ENCODE measurements at regions not wholly inside any gene's neighbourhood (a gene's known extent, or its start where the extent isn't known, plus 50 kb on each side); places are given as distances from the start of the nearest gene placed in this dataset.
"Not testable (repeated sequence)": the region's sequence is repeated elsewhere in the genome, so short reads cannot be mapped to it uniquely, and the experiment has no call there.

DNA sequence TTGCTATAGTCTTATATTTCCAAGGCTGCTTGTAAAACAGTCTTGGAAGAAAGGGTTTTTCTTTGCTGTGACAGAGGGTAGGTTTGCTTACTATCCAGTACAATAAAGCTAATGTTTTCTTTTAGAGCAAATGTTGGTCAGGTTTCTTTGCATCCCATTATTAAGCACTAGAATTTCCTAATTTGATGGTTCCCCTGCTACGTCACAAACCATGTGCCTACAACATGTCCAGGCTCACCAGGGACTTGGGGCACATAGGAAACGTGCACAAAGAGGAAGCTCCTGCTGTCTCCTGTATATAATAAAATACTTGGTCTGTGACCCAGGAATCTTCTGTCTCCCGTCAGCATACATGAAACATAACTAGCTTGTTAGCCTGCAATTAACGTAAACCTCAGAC is 486.3 kb upstream of the LRFN5 start:
- no peak for DNase-seq (ENCODE audit: low read depth in 2 of 3, low spot score in 2 of 3)

DNA sequence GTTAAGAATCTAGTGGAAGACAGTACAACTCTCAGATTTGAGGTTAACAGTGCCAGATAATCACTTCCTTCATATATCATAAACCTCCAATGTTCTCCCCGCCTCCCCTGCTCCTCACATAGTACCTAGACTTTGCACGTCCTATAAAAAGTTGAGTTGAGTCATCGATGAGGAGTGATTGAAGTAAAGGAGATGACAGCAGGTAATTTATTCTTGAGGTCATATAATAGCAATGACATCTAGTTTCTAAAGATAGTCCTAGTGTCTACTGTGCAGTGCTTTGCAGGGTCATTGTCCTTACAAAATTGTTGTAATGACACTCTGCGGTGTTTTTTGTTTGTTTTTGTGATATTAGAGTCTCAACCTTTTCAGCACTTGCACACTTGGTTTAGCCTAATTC is 510.5 kb upstream of the LRFN5 start:
- DNase-seq (ENCODE audit: low read depth in 2 of 3, low spot score in 2 of 3), result no peak

DNA sequence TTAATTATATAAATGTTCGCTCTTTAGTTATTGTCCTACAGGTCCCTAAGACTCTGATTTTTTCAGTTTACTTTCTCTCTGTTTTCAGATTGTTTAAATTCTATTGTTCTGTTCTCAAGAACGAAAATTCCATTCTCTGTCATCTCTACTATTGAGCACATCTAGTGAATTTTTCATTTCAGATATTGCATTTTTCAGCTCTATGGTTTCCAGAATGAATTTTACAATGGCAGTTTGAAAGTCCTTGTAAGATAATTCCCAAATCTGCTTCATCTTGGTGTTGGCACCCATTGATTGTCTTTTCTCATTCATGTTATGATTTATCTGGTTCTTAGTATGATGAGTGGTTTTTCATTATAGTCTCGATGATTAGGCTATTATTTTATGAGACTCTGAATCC is 519.6 kb upstream of the LRFN5 start:
- DNase-seq (ENCODE audit: low read depth in 2 of 3, low spot score in 2 of 3), result no peak

DNA sequence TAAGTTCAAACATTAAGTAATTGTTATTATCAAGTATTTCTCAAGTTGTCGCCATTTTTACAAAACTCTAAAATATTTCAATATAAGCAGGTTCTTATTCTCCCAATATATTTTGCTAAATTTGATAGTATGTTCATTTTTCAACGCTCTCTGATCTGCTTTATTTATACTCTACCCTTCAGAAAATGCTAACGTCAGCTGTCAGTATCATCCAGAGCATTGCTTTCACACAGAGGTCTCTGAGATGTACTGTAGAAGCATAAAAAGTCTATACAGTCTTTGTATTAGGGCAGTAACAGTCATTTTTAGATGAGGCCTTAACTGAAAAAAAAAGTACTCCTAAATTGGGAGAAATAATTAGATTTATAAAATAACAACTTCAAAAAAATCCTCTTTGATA is 533.1 kb upstream of the LRFN5 start:
- DNase-seq (ENCODE audit: low read depth in 2 of 3, low spot score in 2 of 3), result no peak

DNA sequence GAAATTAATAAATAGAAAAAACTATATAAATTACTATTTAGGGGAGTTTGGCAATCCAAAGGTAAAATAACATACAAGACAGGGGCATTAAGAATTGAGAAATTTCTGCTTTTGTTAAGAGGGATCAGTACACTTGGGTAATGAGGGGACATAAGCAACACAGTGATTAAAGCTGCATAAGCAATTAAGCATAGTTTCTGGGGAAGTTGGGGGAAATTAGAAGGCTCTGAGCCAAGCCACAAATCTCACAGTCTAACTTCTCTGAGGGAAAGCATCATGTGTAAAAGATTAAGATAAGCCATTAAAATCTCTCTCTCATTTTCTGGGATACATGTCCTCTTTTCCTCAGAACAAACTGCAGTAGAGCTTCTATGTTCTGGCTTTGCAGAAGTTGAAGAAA is 533.9 kb upstream of the LRFN5 start:
- DNase-seq (ENCODE audit: low read depth in 2 of 3, low spot score in 2 of 3), result no peak

DNA sequence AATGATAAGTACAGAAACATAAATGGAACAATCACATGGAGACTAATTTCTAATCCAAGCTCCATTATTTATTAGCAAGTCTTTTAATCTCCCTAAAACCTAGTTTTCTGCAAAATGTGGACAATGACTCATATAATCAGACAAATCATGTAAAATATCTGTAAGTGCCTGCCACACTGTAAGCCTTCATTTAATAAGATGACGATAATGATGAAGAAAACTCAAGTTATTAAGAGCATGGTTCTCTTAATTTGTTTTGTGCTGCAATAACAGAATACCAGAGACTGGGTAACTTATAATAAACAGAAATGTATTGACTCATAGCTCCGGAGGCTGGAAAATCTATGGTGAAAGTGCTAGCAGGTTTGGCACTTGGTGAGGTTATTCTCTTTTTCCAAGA is 535.3 kb upstream of the LRFN5 start:
- no peak for DNase-seq (ENCODE audit: low read depth in 2 of 3, low spot score in 2 of 3)

DNA sequence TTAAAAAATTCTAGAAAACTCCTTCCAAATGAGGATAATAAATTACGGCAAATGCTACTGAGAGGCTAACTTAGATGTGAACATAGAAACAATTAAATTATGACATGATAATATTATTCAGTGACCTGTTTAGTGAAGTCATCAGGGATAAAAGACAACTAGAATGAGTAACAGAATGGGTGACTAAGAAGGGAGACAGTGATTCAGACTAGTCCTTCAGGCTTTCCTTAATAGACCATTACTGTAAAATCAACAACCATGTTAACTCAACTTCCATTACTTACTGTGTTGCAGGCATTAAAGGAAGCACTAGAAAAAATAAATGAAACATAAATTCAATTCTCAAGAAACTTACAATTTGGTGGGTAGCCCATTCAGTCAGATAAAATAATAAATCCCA is 543.9 kb upstream of the LRFN5 start:
- DNase-seq (ENCODE audit: low read depth in 2 of 3, low spot score in 2 of 3), result no peak

DNA sequence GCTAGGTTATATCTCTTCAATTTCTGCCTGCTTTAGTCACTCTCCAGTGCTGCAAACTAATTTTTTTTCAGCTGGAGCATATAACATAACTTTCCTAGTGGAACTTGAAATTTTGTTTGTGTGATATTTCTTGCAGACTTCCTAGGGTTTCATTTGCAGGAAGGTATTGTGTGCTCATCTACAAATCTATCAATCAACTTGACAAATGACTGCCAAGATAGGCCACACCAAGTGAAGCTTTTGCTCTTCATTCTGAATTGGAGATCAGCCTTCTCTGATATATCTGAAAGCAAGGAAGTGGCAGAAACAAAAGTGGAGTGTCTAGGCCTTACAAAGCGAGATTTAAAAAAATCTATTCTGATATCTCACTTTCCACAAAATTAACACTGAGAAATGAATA is 551.1 kb upstream of the LRFN5 start:
- no peak for DNase-seq (ENCODE audit: low read depth in 2 of 3, low spot score in 2 of 3)

DNA sequence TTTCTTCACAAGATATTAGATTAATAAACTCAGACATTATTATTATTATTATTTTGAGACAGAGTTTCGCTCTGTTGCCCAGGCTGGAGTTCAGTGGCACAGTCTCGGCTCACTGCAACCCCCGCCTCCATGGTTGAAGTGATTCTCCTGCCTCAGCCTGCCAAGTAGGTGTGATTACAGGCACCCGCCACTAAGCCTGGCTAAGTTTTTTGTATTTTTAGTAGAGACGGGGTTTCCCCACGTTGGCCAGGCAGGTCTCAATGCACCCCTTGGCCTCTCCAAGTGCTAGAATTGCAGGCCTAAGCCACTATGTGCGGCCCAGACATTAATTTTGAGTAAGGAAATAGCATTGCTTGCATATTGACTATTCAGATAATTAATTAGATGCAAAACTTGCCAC is 554.9 kb upstream of the LRFN5 start:
- DNase-seq (ENCODE audit: low read depth in 2 of 3, low spot score in 2 of 3), result no peak

DNA sequence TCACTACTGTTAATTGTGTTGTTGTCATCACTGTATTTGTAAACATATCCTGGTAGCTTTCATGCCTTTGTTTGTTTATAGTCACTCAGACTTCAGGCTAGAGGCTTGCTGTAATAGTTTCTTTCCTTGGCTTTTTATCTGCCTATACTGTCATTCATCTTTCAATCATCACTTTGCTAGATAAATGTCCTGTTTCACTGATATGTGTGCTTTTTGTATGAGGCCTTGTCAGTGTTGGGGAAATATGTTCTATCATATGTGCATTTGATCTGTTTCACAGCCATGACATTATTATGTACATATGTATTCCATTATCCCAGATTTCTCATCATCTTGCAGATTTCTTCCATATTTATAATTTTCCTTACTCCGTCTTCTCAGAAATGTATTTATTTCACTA is 558.9 kb upstream of the LRFN5 start:
- no peak for DNase-seq (ENCODE audit: low read depth in 2 of 3, low spot score in 2 of 3)

DNA sequence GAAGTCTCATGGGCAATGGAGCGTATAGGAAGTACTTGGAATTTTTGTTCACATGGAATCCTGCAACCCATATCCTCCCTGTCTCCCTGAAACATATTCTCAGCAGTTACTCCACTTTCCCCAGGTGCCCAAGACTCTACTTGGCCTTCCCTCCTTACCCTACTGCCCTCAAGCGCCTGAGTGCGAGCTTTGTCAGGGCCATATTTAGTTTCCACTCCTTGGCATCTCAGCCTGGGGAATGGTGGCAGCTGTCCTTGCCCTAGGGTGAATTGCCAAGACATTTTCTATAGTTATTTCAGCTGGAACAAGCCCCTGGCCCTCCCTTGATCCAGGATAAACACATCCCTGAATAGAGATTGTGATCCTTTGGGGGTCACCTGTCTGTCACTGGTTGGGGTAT is 569.3 kb upstream of the LRFN5 start:
- DNase-seq (ENCODE audit: low read depth in 2 of 3, low spot score in 2 of 3), result no peak

DNA sequence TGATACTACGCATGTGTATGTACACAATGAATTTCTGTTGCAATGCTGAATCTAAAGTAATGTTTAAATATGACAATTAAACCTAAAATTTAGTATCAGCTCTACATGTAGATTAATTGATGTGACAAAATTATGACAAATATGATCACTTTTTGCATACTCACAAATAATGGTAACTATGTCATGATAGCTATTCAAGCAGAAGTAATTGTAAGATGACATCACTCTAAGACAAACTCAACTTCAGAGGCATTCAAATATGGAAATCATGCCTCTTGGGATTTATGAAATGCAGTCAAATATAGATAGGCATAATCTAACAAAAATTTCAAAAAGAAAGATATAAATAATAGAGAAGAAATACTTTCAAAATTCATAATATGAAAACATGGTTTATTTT is 571.7 kb upstream of the LRFN5 start:
- no peak for DNase-seq (ENCODE audit: low read depth in 2 of 3, low spot score in 2 of 3)

DNA sequence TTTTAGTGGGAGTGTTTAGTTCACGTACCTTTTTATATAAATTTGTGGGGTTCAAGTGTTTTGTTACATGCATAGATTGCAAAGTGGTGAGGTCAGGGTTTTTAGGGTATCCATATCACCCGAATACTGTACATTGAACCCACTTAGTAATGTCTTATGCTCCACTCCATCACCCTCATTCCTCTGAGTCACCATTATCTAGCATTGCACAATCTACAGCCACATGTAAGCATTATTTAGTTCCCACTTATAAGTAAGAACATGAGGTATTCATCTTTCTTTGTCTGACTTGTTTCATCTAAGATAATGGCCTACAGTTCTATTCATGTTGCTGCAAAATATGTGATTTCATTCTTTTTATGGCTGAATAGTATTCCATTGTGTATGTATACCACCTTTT is 583.7 kb upstream of the LRFN5 start:
- no peak for DNase-seq (ENCODE audit: low read depth in 2 of 3, low spot score in 2 of 3)

DNA sequence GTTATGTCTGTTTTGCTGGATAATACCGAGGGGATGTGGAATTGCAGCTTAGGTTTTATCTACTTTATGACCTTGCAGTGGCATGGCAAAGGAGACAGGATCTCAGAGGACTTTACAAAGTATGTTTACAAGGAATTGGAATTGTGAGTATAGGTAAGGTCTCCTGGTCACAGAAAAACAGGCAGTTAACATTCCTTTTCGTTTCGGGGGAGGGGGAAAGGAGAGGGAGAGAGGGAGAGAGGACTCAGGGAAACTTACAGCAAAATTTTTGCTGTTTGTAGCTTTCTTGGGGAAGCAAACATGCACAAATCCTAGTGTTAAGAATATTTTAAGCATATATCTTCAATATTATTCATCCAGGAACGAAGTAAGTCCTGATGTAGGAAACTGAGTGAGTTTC is 590.5 kb upstream of the LRFN5 start:
- DNase-seq (ENCODE audit: low read depth in 2 of 3, low spot score in 2 of 3), result no peak

DNA sequence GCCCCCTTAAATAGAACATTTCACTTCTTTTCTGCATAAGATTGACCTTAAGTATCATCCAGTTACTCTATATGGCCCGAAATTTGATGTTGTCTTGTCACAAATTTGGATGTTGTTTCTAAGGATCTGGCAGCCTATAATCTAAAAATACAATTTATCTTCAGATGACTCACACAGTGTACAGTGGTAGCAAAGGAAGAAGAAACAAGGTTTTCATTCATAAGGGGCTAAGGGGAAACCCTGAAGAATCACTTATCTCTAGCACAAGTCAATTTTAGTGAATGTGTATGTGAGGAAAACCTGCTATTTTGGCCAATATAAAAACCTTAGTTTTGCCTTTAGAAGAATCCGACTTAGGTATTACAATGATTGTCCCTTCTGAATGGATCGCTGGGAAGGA is 606.3 kb upstream of the LRFN5 start:
- no peak for DNase-seq (ENCODE audit: low read depth in 2 of 3, low spot score in 2 of 3)

DNA sequence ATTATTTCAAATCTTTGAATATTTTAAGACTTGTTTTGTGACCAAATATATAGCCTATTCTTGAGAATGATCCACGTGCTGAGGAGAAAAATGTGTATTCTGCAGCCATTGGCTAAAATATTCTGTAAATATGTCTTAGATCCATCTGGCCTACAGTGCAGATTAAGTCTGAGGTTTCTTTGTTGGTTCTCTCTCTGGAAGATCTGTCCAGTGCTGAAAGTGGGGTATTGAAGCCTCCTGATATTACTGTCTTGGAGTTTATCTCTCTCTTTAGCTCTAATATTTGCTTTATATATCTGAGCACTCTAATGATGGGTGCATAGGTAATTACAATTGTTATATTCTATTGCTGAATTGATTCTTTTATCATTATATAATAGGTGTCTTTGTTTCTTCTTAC is 617.4 kb upstream of the LRFN5 start:
- DNase-seq (ENCODE audit: low read depth in 2 of 3, low spot score in 2 of 3), result no peak

DNA sequence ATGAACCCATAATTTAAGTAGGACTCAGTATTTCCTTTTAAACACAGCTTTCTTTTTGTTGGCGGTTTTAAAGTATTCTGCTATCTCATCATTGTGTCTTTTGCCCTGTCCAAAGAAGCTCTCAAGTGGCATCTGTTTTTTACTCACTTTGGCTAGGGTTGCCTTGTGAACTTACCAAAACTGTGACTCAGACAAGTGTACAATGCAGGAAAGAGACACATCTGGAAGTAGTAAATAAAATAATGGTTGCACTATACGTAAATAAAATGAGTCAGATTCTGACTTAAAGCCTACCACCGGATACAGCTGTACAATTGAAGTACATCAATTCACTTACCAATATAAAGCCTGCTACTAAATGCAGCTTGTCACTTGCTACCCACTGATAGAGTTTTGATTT is 619.2 kb upstream of the LRFN5 start:
- DNase-seq (ENCODE audit: low read depth in 2 of 3, low spot score in 2 of 3), result no peak

DNA sequence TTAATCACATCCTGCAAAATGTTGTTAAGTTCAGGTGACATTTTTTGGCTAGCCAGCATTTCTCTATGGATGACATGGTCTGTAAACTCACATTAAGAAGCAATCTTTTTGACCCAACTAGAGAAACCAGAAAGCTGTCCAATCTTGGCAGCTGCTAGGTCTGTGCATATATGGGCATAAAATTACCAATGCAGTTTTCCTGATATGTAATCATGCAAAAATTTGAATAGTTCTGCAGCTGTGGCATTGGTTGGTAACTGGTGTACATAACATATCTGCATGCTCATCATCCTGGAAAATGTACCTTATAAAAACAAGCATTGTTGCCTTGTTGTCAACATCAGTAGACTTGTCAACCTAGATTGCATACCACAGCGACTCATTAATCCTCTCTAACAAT is 620.0 kb upstream of the LRFN5 start:
- no peak for DNase-seq (ENCODE audit: low read depth in 2 of 3, low spot score in 2 of 3)

DNA sequence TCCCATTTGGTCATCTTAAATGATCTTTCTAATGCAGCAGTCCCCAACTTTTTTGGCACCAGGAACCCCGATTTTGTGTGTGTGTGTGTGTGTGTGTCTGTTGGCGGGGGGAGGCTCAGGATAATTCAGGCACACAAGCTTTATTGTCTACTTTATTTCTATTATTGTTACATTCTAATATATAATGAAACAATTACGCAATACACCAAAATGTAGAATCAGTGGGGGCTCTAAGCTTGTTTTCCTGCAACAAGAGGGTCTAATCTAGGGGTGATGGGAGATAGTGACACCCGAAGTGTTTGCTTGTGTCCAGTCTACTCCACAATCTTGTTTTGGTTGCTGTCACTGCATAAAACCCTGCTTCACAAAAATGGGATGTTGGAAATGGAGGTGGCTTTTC is 621.1 kb upstream of the LRFN5 start:
- no peak for DNase-seq (ENCODE audit: low read depth in 2 of 3, low spot score in 2 of 3)

DNA sequence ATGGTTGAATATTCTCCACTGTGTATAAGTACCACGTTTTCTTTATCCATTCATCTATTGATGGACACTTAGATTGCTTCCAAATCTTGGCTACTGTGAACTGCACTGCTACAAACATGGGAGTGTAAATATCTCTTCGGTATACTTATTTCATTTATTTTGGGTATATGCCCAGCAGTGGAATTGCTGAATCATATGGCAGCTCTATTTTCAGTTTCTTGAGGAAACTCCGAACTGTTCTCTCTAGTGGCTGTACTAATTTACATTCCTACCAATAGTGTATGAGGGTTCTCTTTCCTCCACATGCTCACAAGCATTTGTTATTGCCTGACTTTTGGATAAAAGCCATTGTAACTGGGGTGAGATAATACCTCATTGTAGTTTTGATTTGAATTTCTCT is 623.1 kb upstream of the LRFN5 start:
- DNase-seq (ENCODE audit: low read depth in 2 of 3, low spot score in 2 of 3), result no peak

DNA sequence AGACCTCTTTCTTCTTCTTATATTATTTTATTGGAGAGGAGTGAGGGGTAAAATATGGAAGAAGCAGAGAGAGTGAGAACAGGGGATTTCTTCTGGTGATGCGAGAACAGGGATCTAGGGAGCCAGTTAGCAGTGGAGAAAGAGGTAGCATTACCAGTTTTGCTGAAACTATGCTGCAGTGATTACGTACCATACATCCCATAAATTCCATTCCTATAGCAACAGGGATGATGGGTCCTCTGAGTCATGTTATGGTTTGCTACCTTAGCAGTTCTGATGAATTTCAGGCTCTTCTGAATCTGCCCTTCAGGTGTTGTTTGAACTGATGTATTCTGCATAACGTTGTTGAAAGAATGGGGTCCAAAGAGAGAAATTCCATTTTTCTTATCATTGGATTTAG is 625.4 kb upstream of the LRFN5 start:
- no peak for DNase-seq (ENCODE audit: low read depth in 2 of 3, low spot score in 2 of 3)

DNA sequence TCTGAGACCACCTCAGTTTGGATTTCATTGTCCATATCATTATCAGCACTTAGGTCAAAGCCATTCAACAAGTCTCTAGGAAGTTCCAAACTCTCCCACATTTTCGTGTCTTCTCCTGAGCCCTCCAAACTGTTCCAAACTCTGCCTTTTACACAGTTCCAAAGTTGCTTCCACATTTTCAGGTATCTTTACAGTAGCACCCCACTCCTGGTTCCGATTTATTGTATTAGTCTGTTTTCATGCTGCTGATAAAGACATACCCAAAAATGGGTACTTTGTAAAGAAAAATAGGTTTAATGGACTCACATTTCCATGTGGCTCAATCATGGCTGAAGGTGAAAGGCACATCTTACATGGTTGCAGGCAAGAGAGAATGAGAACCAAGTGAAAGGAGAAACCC is 646.4 kb upstream of the LRFN5 start:
- not testable (repeated sequence) for DNase-seq (ENCODE audit: low read depth in 2 of 3, low spot score in 2 of 3)

DNA sequence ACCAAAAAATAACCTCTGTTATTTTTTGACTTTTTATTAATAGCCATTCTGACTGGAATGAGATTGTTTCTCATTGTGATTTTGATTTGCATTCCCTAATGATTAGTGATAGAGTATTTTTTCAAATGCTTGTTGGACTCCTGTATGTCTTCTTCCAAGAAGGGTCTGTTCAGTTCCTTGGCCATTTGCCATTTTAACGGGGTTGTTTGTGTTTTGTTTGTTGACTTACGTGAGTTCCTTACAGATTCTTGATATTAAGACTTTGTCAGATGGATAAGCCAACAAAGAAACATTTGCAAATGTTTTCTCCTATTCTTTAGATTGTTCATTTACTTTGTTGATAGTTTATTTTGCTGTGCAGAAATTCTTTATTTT is 651.6 kb upstream of the LRFN5 start:
- DNase-seq (ENCODE audit: low read depth in 2 of 3, low spot score in 2 of 3), result no peak

DNA sequence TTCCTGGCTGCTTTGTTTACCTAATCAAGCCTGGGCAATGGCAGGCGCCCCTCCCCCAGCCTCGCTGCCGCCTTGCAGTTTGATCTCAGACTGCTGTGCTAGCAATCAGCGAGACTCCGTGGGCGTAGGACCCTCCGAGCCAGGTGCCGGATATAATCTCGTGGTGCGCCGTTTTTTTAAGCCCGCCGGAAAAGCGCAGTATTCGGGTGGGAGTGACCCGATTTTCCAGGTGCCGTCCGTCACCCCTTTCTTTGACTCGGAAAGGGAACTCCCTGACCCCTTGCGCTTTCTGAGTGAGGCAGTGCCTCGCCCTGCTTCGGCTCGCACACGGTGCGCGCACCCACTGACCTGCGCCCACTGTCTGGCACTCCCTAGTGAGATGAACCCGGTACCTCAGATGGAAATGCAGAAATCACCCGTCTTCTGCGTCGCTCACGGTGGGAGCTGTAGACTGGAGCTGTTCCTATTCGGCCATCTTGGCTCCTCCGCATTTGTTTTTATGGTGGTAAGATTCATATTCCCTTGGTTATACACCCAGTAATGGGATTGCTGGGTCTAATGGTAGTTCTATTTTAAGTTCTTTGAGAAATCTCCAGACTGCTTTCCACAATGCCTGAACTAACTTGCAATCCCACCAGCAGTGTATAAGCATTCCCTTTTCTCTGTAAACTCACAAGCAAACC is 652.1 kb upstream of the LRFN5 start:
- not testable (repeated sequence) for DNase-seq (ENCODE audit: low read depth in 2 of 3, low spot score in 2 of 3)

Measured in hematopoietic multipotent progenitor cell (in vitro differentiated cells).